ENCODE measurements at regions not wholly inside any gene's neighbourhood (a gene's known extent, or its start where the extent isn't known, plus 50 kb on each side); places are given as distances from the start of the nearest gene placed in this dataset.

GRCh38 chr6:87788141-87788540 lies 86.1 kb upstream of the AKIRIN2 start:
- Histone ChIP-seq H3K9me3 (ENCODE audit: control insufficient read depth in 5 of 5, low read length in 5 of 5) (no peaks in the 10 kb centered on the region), H3K9ac (ENCODE audit: low read length in 5 of 5) (no peak overlapping the region), H3K36me3 (ENCODE audit: control insufficient read depth in 5 of 5, insufficient read depth in 5 of 5, low read length in 5 of 5) (no peaks in the 10 kb centered on the region), H3K4me3 (ENCODE audit: low read depth in 1 of 5, low read length in 5 of 5) (no peak overlapping the region), H3K27me3 (ENCODE audit: control insufficient read depth in 5 of 5, insufficient read depth in 4 of 5, low read length in 5 of 5) (no peaks in the 10 kb centered on the region), H3K27ac (ENCODE audit: low read depth, low read length) (no peak overlapping the region), H3K4me1 (ENCODE audit: control insufficient read depth in 5 of 5, insufficient read depth in 5 of 5, low read length in 5 of 5) (peaks cover 2 to 17% (median 15%) of the 10 kb centered on the region in 5 donors)

DNA sequence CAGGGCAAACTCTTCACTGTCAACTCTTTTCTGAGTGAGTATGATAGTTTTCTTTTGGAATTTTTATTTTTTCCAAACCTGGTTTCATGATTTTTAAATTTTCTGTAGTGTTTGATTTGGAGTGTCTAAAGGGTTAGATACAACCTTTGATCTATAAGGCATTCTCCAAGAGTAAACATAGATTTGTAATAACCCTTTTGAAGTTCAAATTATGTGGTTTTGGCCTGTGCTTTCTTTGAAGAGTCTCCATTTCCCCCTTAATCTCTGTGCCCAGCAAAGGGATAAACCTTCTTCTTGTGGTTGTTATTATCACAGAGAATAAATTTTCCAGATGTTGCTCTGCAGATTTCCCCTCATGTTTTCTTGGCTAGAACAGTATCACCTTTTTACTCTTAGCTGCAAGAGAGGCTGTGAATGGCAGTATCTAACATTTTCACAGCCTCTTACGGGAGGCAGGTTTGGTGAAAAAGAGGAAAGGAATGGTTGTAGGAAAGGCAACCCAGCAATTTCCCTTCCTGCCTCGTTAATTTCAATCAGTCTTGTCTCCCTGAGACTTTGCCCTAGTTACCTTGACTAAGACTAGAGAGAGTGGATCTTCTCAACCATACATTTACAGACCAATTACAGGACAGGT lies 83.3 kb upstream of the AKIRIN2 start:
- Histone ChIP-seq H3K27ac (ENCODE audit: low read depth, low read length) (no peak overlapping the region), H3K9me3 (ENCODE audit: control insufficient read depth in 5 of 5, low read length in 5 of 5) (no peaks in the 10 kb centered on the region), H3K4me1 (ENCODE audit: control insufficient read depth in 5 of 5, insufficient read depth in 5 of 5, low read length in 5 of 5) (peaks cover 2 to 10% (median 9%) of the 10 kb centered on the region in 5 donors), H3K9ac (ENCODE audit: low read length in 5 of 5) (no peak overlapping the region), H3K36me3 (ENCODE audit: control insufficient read depth in 5 of 5, insufficient read depth in 5 of 5, low read length in 5 of 5) (no peaks in the 10 kb centered on the region), H3K4me3 (ENCODE audit: low read depth in 1 of 5, low read length in 5 of 5) (no peak overlapping the region), H3K27me3 (ENCODE audit: control insufficient read depth in 5 of 5, insufficient read depth in 4 of 5, low read length in 5 of 5) (no peaks in the 10 kb centered on the region)

DNA sequence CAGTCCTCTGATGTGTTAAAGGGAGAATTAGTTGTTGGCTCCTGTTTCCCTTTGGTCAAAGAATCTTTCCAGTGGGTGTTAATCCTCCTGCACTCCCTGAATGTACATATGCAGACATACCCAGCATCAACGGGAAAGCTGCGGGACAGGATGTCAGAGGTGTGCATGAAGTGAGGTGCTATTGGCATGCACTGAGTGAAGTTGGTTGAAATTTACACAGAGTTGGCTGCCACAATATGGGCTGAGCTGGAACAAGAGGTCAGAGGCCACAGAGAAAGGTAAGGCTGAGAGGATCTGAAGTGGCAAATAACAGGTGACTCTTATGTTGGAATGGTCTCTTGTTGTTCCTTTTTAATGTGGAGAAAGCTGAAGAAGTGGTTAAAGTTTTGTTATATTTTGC lies 82.7 kb upstream of the AKIRIN2 start:
- no peak overlapping the region for H3K9ac ChIP-seq (ENCODE audit: low read length in 5 of 5)
- H3K9me3 ChIP-seq (ENCODE audit: control insufficient read depth in 5 of 5, low read length in 5 of 5) = no peaks in the 10 kb centered on the region
- H3K36me3 ChIP-seq (ENCODE audit: control insufficient read depth in 5 of 5, insufficient read depth in 5 of 5, low read length in 5 of 5) = no peaks in the 10 kb centered on the region
- H3K27ac ChIP-seq (ENCODE audit: low read depth, low read length) = no peak overlapping the region
- H3K4me1 ChIP-seq (ENCODE audit: control insufficient read depth in 5 of 5, insufficient read depth in 5 of 5, low read length in 5 of 5) = peaks cover 2 to 9% (median 8%) of the 10 kb centered on the region in 5 donors
- H3K4me3 ChIP-seq (ENCODE audit: low read depth in 1 of 5, low read length in 5 of 5) = no peak overlapping the region
- H3K27me3 ChIP-seq (ENCODE audit: control insufficient read depth in 5 of 5, insufficient read depth in 4 of 5, low read length in 5 of 5) = no peaks in the 10 kb centered on the region

GRCh38 chr6:87784051-87784450 lies 82.0 kb upstream of the AKIRIN2 start:
- Histone ChIP-seq H3K9me3 (ENCODE audit: control insufficient read depth in 5 of 5, low read length in 5 of 5) (no peaks in the 10 kb centered on the region), H3K4me1 (ENCODE audit: control insufficient read depth in 5 of 5, insufficient read depth in 5 of 5, low read length in 5 of 5) (peaks cover under 1 to 4% (median 3%) of the 10 kb centered on the region in 5 donors), H3K4me3 (ENCODE audit: low read depth in 1 of 5, low read length in 5 of 5) (no peak overlapping the region), H3K9ac (ENCODE audit: low read length in 5 of 5) (no peak overlapping the region), H3K36me3 (ENCODE audit: control insufficient read depth in 5 of 5, insufficient read depth in 5 of 5, low read length in 5 of 5) (no peaks in the 10 kb centered on the region), H3K27me3 (ENCODE audit: control insufficient read depth in 5 of 5, insufficient read depth in 4 of 5, low read length in 5 of 5) (no peaks in the 10 kb centered on the region), H3K27ac (ENCODE audit: low read depth, low read length) (no peak overlapping the region)

DNA sequence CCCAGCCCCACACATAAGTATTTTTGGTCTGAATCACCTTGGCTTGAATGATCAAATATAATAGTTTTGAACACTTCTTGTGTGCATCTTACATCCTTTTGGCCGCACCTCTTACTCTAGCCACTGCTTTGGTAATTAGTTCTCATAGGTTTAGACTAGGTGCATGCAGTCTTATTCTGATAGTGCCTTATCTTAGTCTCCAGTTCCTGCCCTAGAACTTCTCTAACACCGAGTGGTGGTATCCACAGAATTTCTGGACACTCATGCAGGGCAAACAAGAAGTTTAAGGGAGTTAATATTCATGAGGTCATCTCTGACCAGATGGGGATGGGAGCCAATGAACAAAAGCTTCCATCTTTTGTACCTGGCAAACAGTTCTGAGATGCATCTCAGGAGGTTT lies 77.5 kb upstream of the AKIRIN2 start:
- H3K9me3 ChIP-seq (ENCODE audit: control insufficient read depth in 5 of 5, low read length in 5 of 5) = no peaks in the 10 kb centered on the region
- peaks cover 0 to under 1% (median 0%) of the 10 kb centered on the region in 5 donors for H3K4me1 ChIP-seq (ENCODE audit: control insufficient read depth in 5 of 5, insufficient read depth in 5 of 5, low read length in 5 of 5)
- no peak overlapping the region for H3K9ac ChIP-seq (ENCODE audit: low read length in 5 of 5)
- H3K4me3 ChIP-seq (ENCODE audit: low read depth in 1 of 5, low read length in 5 of 5) = no peak overlapping the region
- no peaks in the 10 kb centered on the region for H3K27me3 ChIP-seq (ENCODE audit: control insufficient read depth in 5 of 5, insufficient read depth in 4 of 5, low read length in 5 of 5)
- H3K27ac ChIP-seq (ENCODE audit: low read depth, low read length) = no peak overlapping the region
- H3K36me3 ChIP-seq (ENCODE audit: control insufficient read depth in 5 of 5, insufficient read depth in 5 of 5, low read length in 5 of 5) = no peaks in the 10 kb centered on the region

DNA sequence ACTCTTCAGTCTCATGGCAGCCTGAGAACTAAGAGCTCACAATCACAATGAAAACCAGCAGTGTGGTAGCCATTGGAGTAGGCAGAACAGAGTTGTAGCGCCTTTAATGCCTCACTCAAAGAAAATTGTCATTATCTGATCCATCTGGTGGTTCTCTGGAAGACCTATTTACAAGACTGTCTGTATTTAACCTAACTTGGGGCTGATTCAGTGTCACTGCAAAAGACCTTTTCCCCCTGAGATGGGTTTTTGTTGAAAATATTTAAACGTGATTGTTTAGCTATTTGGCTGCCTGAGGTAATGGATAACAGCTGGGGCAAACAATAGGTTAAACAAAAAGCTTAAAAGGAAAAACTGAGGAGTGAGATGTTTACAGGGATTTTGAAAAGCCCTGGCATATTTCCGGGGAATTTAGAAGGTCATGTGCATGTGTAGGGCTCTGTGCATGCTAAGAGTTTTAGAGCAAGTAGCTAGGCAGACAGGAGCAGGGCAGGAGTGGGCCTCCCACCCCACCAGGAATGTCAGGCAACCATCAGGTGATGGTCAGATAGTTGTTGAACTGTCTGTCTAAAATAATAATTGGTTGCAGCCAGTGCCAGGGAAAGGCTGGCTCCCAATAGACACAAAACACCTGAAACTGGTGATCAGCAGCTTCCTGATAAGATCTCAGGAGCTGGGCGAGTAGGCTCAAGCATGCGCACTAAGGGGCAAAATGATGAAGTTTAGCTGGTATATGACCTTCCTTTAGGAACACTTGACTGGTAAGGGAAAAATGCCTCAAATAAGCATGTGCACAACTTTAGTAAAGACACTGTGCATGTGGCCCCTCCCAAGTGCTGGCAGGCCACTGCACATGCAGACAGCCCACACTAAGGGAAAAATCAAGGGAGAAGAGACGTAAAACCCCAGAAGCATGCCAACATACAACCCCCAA lies 70.8 kb upstream of the AKIRIN2 start:
- peaks cover 0 to 4% (median 0%) of the 10 kb centered on the region in 5 donors for H3K4me1 ChIP-seq (ENCODE audit: control insufficient read depth in 5 of 5, insufficient read depth in 5 of 5, low read length in 5 of 5)
- H3K27me3 ChIP-seq (ENCODE audit: control insufficient read depth in 5 of 5, insufficient read depth in 4 of 5, low read length in 5 of 5) = no peaks in the 10 kb centered on the region
- H3K9ac ChIP-seq (ENCODE audit: low read length in 5 of 5) = no peak overlapping the region
- H3K4me3 ChIP-seq (ENCODE audit: low read depth in 1 of 5, low read length in 5 of 5) = no peak overlapping the region
- no peaks in the 10 kb centered on the region for H3K9me3 ChIP-seq (ENCODE audit: control insufficient read depth in 5 of 5, low read length in 5 of 5)
- no peak overlapping the region for H3K27ac ChIP-seq (ENCODE audit: low read depth, low read length)
- no peaks in the 10 kb centered on the region for H3K36me3 ChIP-seq (ENCODE audit: control insufficient read depth in 5 of 5, insufficient read depth in 5 of 5, low read length in 5 of 5)

DNA sequence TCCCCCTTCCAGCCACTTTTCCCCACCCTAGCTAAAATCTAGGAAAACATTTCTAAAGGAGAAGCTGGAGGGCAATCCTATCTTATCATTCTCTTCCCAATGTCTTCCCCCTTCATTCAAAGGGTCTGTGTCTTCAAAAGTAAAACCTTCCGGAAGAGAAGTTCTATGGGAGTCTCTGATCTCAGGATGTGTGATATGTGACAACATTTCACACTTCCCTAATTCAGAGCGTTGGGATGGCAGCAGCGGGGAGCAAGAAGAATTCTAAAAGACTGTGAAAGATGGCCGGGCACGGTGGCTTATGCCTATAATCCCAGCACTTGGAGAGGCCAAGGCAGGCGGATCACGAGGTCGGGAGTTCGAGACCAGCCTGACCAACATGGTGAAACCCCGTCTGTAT lies 65.4 kb upstream of the AKIRIN2 start:
- Histone ChIP-seq H3K36me3 (ENCODE audit: control insufficient read depth in 5 of 5, insufficient read depth in 5 of 5, low read length in 5 of 5) (no peaks in the 10 kb centered on the region), H3K27ac (ENCODE audit: low read depth, low read length) (no peak overlapping the region), H3K9me3 (ENCODE audit: control insufficient read depth in 5 of 5, low read length in 5 of 5) (no peaks in the 10 kb centered on the region), H3K4me3 (ENCODE audit: low read depth in 1 of 5, low read length in 5 of 5) (no peak overlapping the region), H3K9ac (ENCODE audit: low read length in 5 of 5) (no peak overlapping the region), H3K4me1 (ENCODE audit: control insufficient read depth in 5 of 5, insufficient read depth in 5 of 5, low read length in 5 of 5) (peaks cover 0 to under 1% (median 0%) of the 10 kb centered on the region in 5 donors), H3K27me3 (ENCODE audit: control insufficient read depth in 5 of 5, insufficient read depth in 4 of 5, low read length in 5 of 5) (no peaks in the 10 kb centered on the region)

- no peaks in the 10 kb centered on the region for H3K9me3 ChIP-seq (ENCODE audit: control insufficient read depth in 5 of 5, low read length in 5 of 5)
- H3K4me1 ChIP-seq (ENCODE audit: control insufficient read depth in 5 of 5, insufficient read depth in 5 of 5, low read length in 5 of 5) = no peaks in the 10 kb centered on the region
- no peaks in the 10 kb centered on the region for H3K27me3 ChIP-seq (ENCODE audit: control insufficient read depth in 5 of 5, insufficient read depth in 4 of 5, low read length in 5 of 5)
- H3K4me3 ChIP-seq (ENCODE audit: low read depth in 1 of 5, low read length in 5 of 5) = no peak overlapping the region
- H3K9ac ChIP-seq (ENCODE audit: low read length in 5 of 5) = no peak overlapping the region
- no peaks in the 10 kb centered on the region for H3K36me3 ChIP-seq (ENCODE audit: control insufficient read depth in 5 of 5, insufficient read depth in 5 of 5, low read length in 5 of 5)
- H3K27ac ChIP-seq (ENCODE audit: low read depth, low read length) = no peak overlapping the region
Observed at GRCh38 chr6:87766211-87766610, 64.2 kb upstream of the AKIRIN2 start.

GRCh38 chr6:87763901-87764300 lies 61.9 kb upstream of the AKIRIN2 start:
- Histone ChIP-seq H3K27me3 (ENCODE audit: control insufficient read depth in 5 of 5, insufficient read depth in 4 of 5, low read length in 5 of 5) (no peaks in the 10 kb centered on the region), H3K4me1 (ENCODE audit: control insufficient read depth in 5 of 5, insufficient read depth in 5 of 5, low read length in 5 of 5) (peaks cover 0 to 5% (median 0%) of the 10 kb centered on the region in 5 donors), H3K36me3 (ENCODE audit: control insufficient read depth in 5 of 5, insufficient read depth in 5 of 5, low read length in 5 of 5) (no peaks in the 10 kb centered on the region), H3K4me3 (ENCODE audit: low read depth in 1 of 5, low read length in 5 of 5) (no peak overlapping the region), H3K9ac (ENCODE audit: low read length in 5 of 5) (no peak overlapping the region), H3K9me3 (ENCODE audit: control insufficient read depth in 5 of 5, low read length in 5 of 5) (no peaks in the 10 kb centered on the region), H3K27ac (ENCODE audit: low read depth, low read length) (no peak overlapping the region)

- no peak overlapping the region for H3K4me3 ChIP-seq (ENCODE audit: low read depth in 1 of 5, low read length in 5 of 5)
- H3K9ac ChIP-seq (ENCODE audit: low read length in 5 of 5) = no peak overlapping the region
- H3K27me3 ChIP-seq (ENCODE audit: control insufficient read depth in 5 of 5, insufficient read depth in 4 of 5, low read length in 5 of 5) = no peaks in the 10 kb centered on the region
- no peaks in the 10 kb centered on the region for H3K36me3 ChIP-seq (ENCODE audit: control insufficient read depth in 5 of 5, insufficient read depth in 5 of 5, low read length in 5 of 5)
- no peak overlapping the region for H3K27ac ChIP-seq (ENCODE audit: low read depth, low read length)
- H3K4me1 ChIP-seq (ENCODE audit: control insufficient read depth in 5 of 5, insufficient read depth in 5 of 5, low read length in 5 of 5) = peaks cover 0 to 5% (median 0%) of the 10 kb centered on the region in 5 donors
- H3K9me3 ChIP-seq (ENCODE audit: control insufficient read depth in 5 of 5, low read length in 5 of 5) = no peaks in the 10 kb centered on the region
Observed at GRCh38 chr6:87763276-87763675, 61.2 kb upstream of the AKIRIN2 start.
